IMR-90 (cell line): ENCODE measurements at regions not wholly inside any gene's neighbourhood (a gene's known extent, or its start where the extent isn't known, plus 50 kb on each side); places are given as distances from the start of the nearest gene placed in this dataset.

Experiments used
- ATAC-seq: fragments of 200-7000 bp; cut with Tn5 transposase; 2 replicates; pipeline ENCODE4 v1.9.1; 2020; ENCODE audit warnings: low read depth, mild to moderate bottlenecking, moderate library complexity
- BruUV-seq: library from RNA; stranded (reverse); fragments of 400-500 nt; replicated peaks from 2 replicates; lab custom pipeline; 2021; lab: Mats Ljungman, UMichigan
- CTCF ChIA-PET: fragments of 300-600 bp; formaldehyde crosslinking; extraction: SDS; loops from one replicate; lab custom pipeline; 2021; ENCODE audit warnings: antibody characterized with exemption; lab: Yijun Ruan, JAX
- POLR2A ChIA-PET: fragments of 300-600 bp; sonication (Branson Sonifier 250); formaldehyde crosslinking; loops from one replicate; lab custom pipeline; 2022; ENCODE audit warnings: antibody characterized with exemption; ENCODE audit not compliant: unreplicated experiment; lab: Charles Lee
- DNase-seq: peaks from one replicate; pipeline ENCODE4 v3.0.0; 2013
- H2AFZ ChIP-seq: replicated peaks from 2 replicates; pipeline ENCODE3; 2013; ENCODE audit warnings: low read length, mild to moderate bottlenecking; ENCODE audit not compliant: poor library complexity
- H2AK5ac ChIP-seq: 2 replicates; pipeline ENCODE4 v1.6.1; 2013; ENCODE audit warnings: low read depth, low read length, inconsistent platforms
- H2AK9ac ChIP-seq: replicated peaks from 2 replicates; pipeline ENCODE3; 2013; ENCODE audit warnings: mild to moderate bottlenecking, low read depth, low read length, moderate library complexity; ENCODE audit not compliant: poor library complexity
- H2BK120ac ChIP-seq: 2 replicates; pipeline ENCODE4 v1.6.1; 2013; ENCODE audit warnings: low read depth, low read length, inconsistent platforms
- H2BK15ac ChIP-seq: 3 replicates; pipeline ENCODE4 v1.6.1; 2013; ENCODE audit warnings: low read depth, low read length, inconsistent platforms
- H2BK20ac ChIP-seq: 2 replicates; pipeline ENCODE4 v1.6.1; 2013; ENCODE audit warnings: low read depth, mild to moderate bottlenecking, inconsistent platforms, low read length, moderate library complexity
- H2BK5ac ChIP-seq: 2 replicates; pipeline ENCODE4 v1.6.1; 2013; ENCODE audit warnings: mild to moderate bottlenecking, low read depth, low read length, inconsistent platforms; ENCODE audit not compliant: poor library complexity, severe bottlenecking
- H3K14ac ChIP-seq: replicated peaks from 2 replicates; pipeline ENCODE4 v1.6.1; 2013; ENCODE audit warnings: low read depth, low read length, inconsistent platforms
- H3K18ac ChIP-seq: 2 replicates; pipeline ENCODE4 v1.6.1; 2013; ENCODE audit warnings: low read depth, low read length, control low read depth
- H3K23ac ChIP-seq: 2 replicates; pipeline ENCODE4 v1.6.1; 2013; ENCODE audit warnings: low read depth, low read length, inconsistent platforms
- H3K27ac ChIP-seq: 2 replicates; pipeline ENCODE4 v1.5.1; 2013; ENCODE audit warnings: mild to moderate bottlenecking, control low read depth, low read length; ENCODE audit not compliant: insufficient read depth
- H3K27me3 ChIP-seq: 2 replicates; pipeline ENCODE4 v1.6.1; 2013; ENCODE audit warnings: low read length; ENCODE audit not compliant: control insufficient read depth, insufficient read depth
- H3K36me3 ChIP-seq: 2 replicates; pipeline ENCODE4 v1.6.1; 2013; ENCODE audit warnings: low read length, mixed read lengths; ENCODE audit not compliant: control insufficient read depth, insufficient read depth
- H3K4ac ChIP-seq: 2 replicates; pipeline ENCODE4 v1.6.1; 2013; ENCODE audit warnings: low read depth, low read length, inconsistent platforms
- H3K4me1 ChIP-seq: 2 replicates; pipeline ENCODE4 v1.6.1; 2013; ENCODE audit warnings: low read length, mixed read lengths; ENCODE audit not compliant: control insufficient read depth, insufficient read depth
- H3K4me2 ChIP-seq: 2 replicates; pipeline ENCODE4 v1.6.1; 2013; ENCODE audit warnings: low read depth, mild to moderate bottlenecking, control low read depth, low read length, moderate library complexity
- H3K4me3 ChIP-seq: 2 replicates; pipeline ENCODE4 v1.5.1; 2013; ENCODE audit warnings: low read depth, mild to moderate bottlenecking, control low read depth, low read length, moderate library complexity; ENCODE audit not compliant: insufficient read depth
- H3K56ac ChIP-seq: 2 replicates; pipeline ENCODE4 v1.6.1; 2013; ENCODE audit warnings: low read length, inconsistent platforms; ENCODE audit not compliant: insufficient read depth; ENCODE audit errors: extremely low read depth
- H3K79me1 ChIP-seq, 2 experiments: 2 replicates each; pipeline ENCODE4 v1.6.1; 2013; ENCODE audit warnings: low read length in 2 of 2, inconsistent platforms in 1 of 2, low read depth in 1 of 2
- H3K9ac ChIP-seq: 2 replicates; pipeline ENCODE4 v1.6.1; 2013; ENCODE audit warnings: low read depth, low read length, control low read depth
- H3K9me1 ChIP-seq: 2 replicates; pipeline ENCODE4 v1.6.1; 2013; ENCODE audit warnings: low read length, inconsistent platforms; ENCODE audit not compliant: insufficient read depth
- H3K9me3 ChIP-seq: 2 replicates; pipeline ENCODE4 v1.6.1; 2013; ENCODE audit warnings: low read length; ENCODE audit not compliant: control insufficient read depth, insufficient read depth
- H4K20me1 ChIP-seq: 2 replicates; pipeline ENCODE4 v1.6.1; 2013; ENCODE audit warnings: low read length, inconsistent platforms; ENCODE audit not compliant: insufficient read depth
- H4K5ac ChIP-seq: 2 replicates; pipeline ENCODE4 v1.6.1; 2013; ENCODE audit warnings: mild to moderate bottlenecking, low read depth, low read length, control low read depth
- H4K8ac ChIP-seq, 2 experiments: 2 replicates each; pipeline ENCODE4 v1.6.1; 2013; ENCODE audit warnings: low read depth in 2 of 2, low read length in 2 of 2, control low read depth in 1 of 2, inconsistent platforms in 1 of 2
- H4K91ac ChIP-seq: 2 replicates; pipeline ENCODE4 v1.6.1; 2013; ENCODE audit warnings: low read depth, low read length, inconsistent platforms; ENCODE audit not compliant: insufficient read depth
- CTCF ChIP-seq: conservative IDR thresholded peaks from 2 replicates; pipeline ENCODE4 v1.5.1; 2012; ENCODE audit warnings: mild to moderate bottlenecking, low read depth, low read length, improper control_type of control experiment
- POLR2A ChIP-seq: IDR thresholded peaks from 2 replicates; pipeline ENCODE4 v1.6.1; 2012; ENCODE audit warnings: mild to moderate bottlenecking, low read depth, low read length
- WGBS, 2 experiments: methylation state at CpG; one replicate each; pipeline versions ENCODE4 v1.1.5 to v1.1.7; 2013; ENCODE audit warnings: missing lambda C conversion rate in 2 of 2; ENCODE audit not compliant: insufficient read length in 1 of 2; ENCODE audit errors: extremely low coverage in 2 of 2; 5-methylcytosine and 5-hydroxymethylcytosine counted together
- dilution Hi-C: fragments of 300-500 bp; cut with HindIII; formaldehyde crosslinking; loops from one replicate; pipeline ENCODE4 v1.14.3; 2018; ENCODE audit warnings: low sequenced_read_pairs; ENCODE audit not compliant: unreplicated experiment
- in situ Hi-C: fragments of 300-500 bp; cut with MboI; formaldehyde crosslinking; loops from 3 replicates; pipeline ENCODE4 v1.14.3; 2019; ENCODE audit warnings: low sequenced_read_pairs, inconsistent platforms, mixed read lengths
- intact Hi-C: fragments of 100-400 bp; cut with micrococcal nuclease; formaldehyde crosslinking; loops from 2 replicates; pipeline ENCODE4 v1.10.0; 2022

DNA sequence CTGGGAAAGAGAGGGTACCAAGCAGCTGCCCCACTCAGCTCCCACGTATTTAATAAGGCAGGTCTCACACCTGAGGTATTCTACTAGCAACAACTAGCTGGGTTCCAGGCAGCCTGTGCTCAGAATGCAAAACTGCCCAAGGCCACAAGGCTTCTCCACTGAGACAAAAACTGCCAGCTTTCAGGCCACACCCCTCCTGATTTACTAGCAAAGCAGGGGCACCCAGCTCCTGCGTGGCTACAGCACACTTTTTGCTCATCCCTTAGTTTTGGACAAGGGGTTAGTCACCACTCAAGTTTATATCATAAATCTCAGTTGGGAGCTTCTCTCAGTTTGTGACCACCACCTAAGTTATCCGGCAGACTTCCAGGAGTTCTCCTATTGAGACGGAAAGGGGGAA, 494.6 kb downstream of the CDH11 start:
- Histone ChIP-seq H3K27ac (no peak overlapping the region), H4K8ac (no peak overlapping the region), H3K23ac (no peak overlapping the region), H3K36me3 (no peaks in the 10 kb centered on the region), H2AK9ac (no peak overlapping the region), H2BK15ac (no peak overlapping the region), H2BK120ac (no peak overlapping the region), H3K4ac (no peak overlapping the region), H2AFZ (no peak overlapping the region), H3K9me3 (no peaks in the 10 kb centered on the region), H4K20me1 (no peaks in the 10 kb centered on the region), H2AK5ac (no peak overlapping the region), H3K4me3 (no peak overlapping the region), H3K9me1 (no peaks in the 10 kb centered on the region), H4K91ac (no peak overlapping the region), H3K79me1 (no peaks in the 10 kb centered on the region), H2BK5ac (no peak overlapping the region), H3K14ac (no peak overlapping the region), H3K4me2 (no peak overlapping the region), H3K27me3 (no peaks in the 10 kb centered on the region), H2BK20ac (no peak overlapping the region), H3K56ac (no peak overlapping the region), H3K18ac (no peak overlapping the region), H3K4me1 (no peaks in the 10 kb centered on the region), H4K5ac (no peak overlapping the region), H3K9ac (no peak overlapping the region)
- POLR2A ChIA-PET: no interaction called here
- intact Hi-C loops: no loop called here
- no TSS peak for BruUV-seq
- dilution Hi-C loops: no loop called here
- CTCF ChIA-PET: no interaction called here
- TF ChIP-seq POLR2A (no peak), CTCF (0 out of 2 replicates have a peak, but pooled peaks have one; percentile 3)
- in situ Hi-C loops: no loop called here
- no peak for ATAC-seq
- no peak for DNase-seq
- WGBS, 2 experiments: 60% methylated on average over 1 of the region's 4 CpGs; no CpG with 5 or more reads in 1 of the 2 experiments
